ENCODE measurements at regions not wholly inside any gene's neighbourhood (a gene's known extent, or its start where the extent isn't known, plus 50 kb on each side); places are given as distances from the start of the nearest gene placed in this dataset.

GRCh38 chr4:63563288-63564014 is 845.8 kb downstream of the TECRL start:
- Histone ChIP-seq H3K9me1 (ENCODE audit: control insufficient read depth, extremely low read depth, insufficient read depth, low read length) (no peaks in the 10 kb centered on the region), H3K9me3 (ENCODE audit: control insufficient read depth, low read depth, low read length) (no peaks in the 10 kb centered on the region), H3K27me3 (ENCODE audit: control insufficient read depth, extremely low read depth, insufficient read depth, low read length) (no peaks in the 10 kb centered on the region), H4K20me1 (ENCODE audit: control insufficient read depth, extremely low read depth, insufficient read depth, low read length) (no peaks in the 10 kb centered on the region), H3K79me2 (ENCODE audit: control insufficient read depth, insufficient read depth, low read length) (no peaks in the 10 kb centered on the region), H3K36me3 (ENCODE audit: control insufficient read depth in 2 of 2, extremely low read depth in 1 of 2, insufficient read depth in 2 of 2, low read length in 2 of 2) (no peaks in the 10 kb centered on the region), H3K4me3 (ENCODE audit: control insufficient read depth in 2 of 3, extremely low read depth in 1 of 3, insufficient read depth in 2 of 3, low read depth in 1 of 3, low read length in 3 of 3) (no peak overlapping the region), H3K27ac (ENCODE audit: control insufficient read depth, insufficient read depth, low read length) (no peak overlapping the region), H3K4me1 (ENCODE audit: control insufficient read depth, extremely low read depth, insufficient read depth, low read length) (no peaks in the 10 kb centered on the region), H2AFZ (ENCODE audit: control insufficient read depth, low read length) (no peak overlapping the region), H3K4me2 (ENCODE audit: control insufficient read depth, extremely low read depth, insufficient read depth, low read depth, low read length) (no peak overlapping the region), H3K9ac (ENCODE audit: control insufficient read depth, extremely low read depth, insufficient read depth, low read length) (no peak overlapping the region)
- DNase-seq (ENCODE audit: low read depth, low spot score) (no peak), FAIRE-seq (no peak)
- TF ChIP-seq EZH2 (IDR thresholded peaks at IDR 0.05; ENCODE audit: low read length) (no peak), CTCF (optimal IDR thresholded peaks at IDR 0.05 in 1 of 3, IDR thresholded peaks at IDR 0.05 in 1 of 3, conservative IDR thresholded peaks at IDR 0.05 in 1 of 3; ENCODE audit: extremely low read depth in 1 of 3, insufficient read depth in 2 of 3, low read length in 3 of 3) (peak in 2 of 3 experiments; percentile 36 to 45)
- dilution Hi-C loops (cut with MboI; ENCODE audit: extremely low pct_ligation_motif_present, low sequenced_read_pairs) = no loop called here

- H3K4me3 ChIP-seq (ENCODE audit: control insufficient read depth in 2 of 3, extremely low read depth in 1 of 3, insufficient read depth in 2 of 3, low read depth in 1 of 3, low read length in 3 of 3) = no peak overlapping the region
- dilution Hi-C loops (cut with MboI; ENCODE audit: extremely low pct_ligation_motif_present, low sequenced_read_pairs) = no loop called here
Observed at GRCh38 chr4:63558709-63559108, 850.5 kb downstream of the TECRL start.

More at GRCh38 chr4:63558709-63559108, 850.5 kb downstream of the TECRL start:
- H3K27me3 ChIP-seq (ENCODE audit: control insufficient read depth, extremely low read depth, insufficient read depth, low read length) = no peaks in the 10 kb centered on the region
- H3K79me2 ChIP-seq (ENCODE audit: control insufficient read depth, insufficient read depth, low read length) = no peaks in the 10 kb centered on the region
- no peaks in the 10 kb centered on the region for H3K9me3 ChIP-seq (ENCODE audit: control insufficient read depth, low read depth, low read length)
- FAIRE-seq = no peak
- H3K9me1 ChIP-seq (ENCODE audit: control insufficient read depth, extremely low read depth, insufficient read depth, low read length) = no peaks in the 10 kb centered on the region
- no peak for DNase-seq (ENCODE audit: low read depth, low spot score)
- TF ChIP-seq CTCF (optimal IDR thresholded peaks at IDR 0.05 in 1 of 3, IDR thresholded peaks at IDR 0.05 in 1 of 3, conservative IDR thresholded peaks at IDR 0.05 in 1 of 3; ENCODE audit: extremely low read depth in 1 of 3, insufficient read depth in 2 of 3, low read length in 3 of 3) (no peak), EZH2 (IDR thresholded peaks at IDR 0.05; ENCODE audit: low read length) (no peak)
- H3K27ac ChIP-seq (ENCODE audit: control insufficient read depth, insufficient read depth, low read length) = no peak overlapping the region
- no peak overlapping the region for H3K9ac ChIP-seq (ENCODE audit: control insufficient read depth, extremely low read depth, insufficient read depth, low read length)
- no peak overlapping the region for H3K4me2 ChIP-seq (ENCODE audit: control insufficient read depth, extremely low read depth, insufficient read depth, low read depth, low read length)
- H2AFZ ChIP-seq (ENCODE audit: control insufficient read depth, low read length) = no peak overlapping the region
- no peaks in the 10 kb centered on the region for H3K4me1 ChIP-seq (ENCODE audit: control insufficient read depth, extremely low read depth, insufficient read depth, low read length)
- no peaks in the 10 kb centered on the region for H4K20me1 ChIP-seq (ENCODE audit: control insufficient read depth, extremely low read depth, insufficient read depth, low read length)
- H3K36me3 ChIP-seq (ENCODE audit: control insufficient read depth in 2 of 2, extremely low read depth in 1 of 2, insufficient read depth in 2 of 2, low read length in 2 of 2) = no peaks in the 10 kb centered on the region

Data from keratinocyte (primary cell).